ENCODE measurements at regions not wholly inside any gene's neighbourhood (a gene's known extent, or its start where the extent isn't known, plus 50 kb on each side); places are given as distances from the start of the nearest gene placed in this dataset.

- Histone ChIP-seq H3K4me3 (no peak overlapping the region), H3K4me1 (peaks cover 0 to 31% (median 10%) of the 10 kb centered on the region in 4 donors), H3K27me3 (no peaks in the 10 kb centered on the region), H3K9me3 (no peaks in the 10 kb centered on the region), H3K27ac (peak overlapping the region; percentile 52 to 62 (median 58)), H3K36me3 (no peaks in the 10 kb centered on the region)
- WGBS, 2 donors (ENCODE audit: low coverage in 1 of 2): 52 to 65% methylated on average over 2 to 5 of the region's 5 CpGs
- in situ Hi-C loops (cut with MboI; ENCODE audit: low pct_ligation_motif_present in 1 of 4, low pct_unique_long_range_greater_than_20kb in 1 of 4, low sequenced_read_pairs in 3 of 4) (no loop called here), intact Hi-C loops (cut with DNase I; ENCODE audit: low total_unique reads) (no loop called here)
- no peak for DNase-seq
- no peak for TF ChIP-seq EP300 (IDR thresholded peaks at IDR 0.05; ENCODE audit: low read depth)
- TF ChIP-seq POLR2AphosphoS5 (IDR thresholded peaks at IDR 0.05): no peak
- TF ChIP-seq CTCF (IDR thresholded peaks at IDR 0.05): no peak
- no peak for TF ChIP-seq POLR2A (IDR thresholded peaks at IDR 0.05)
Observed at GRCh38 chr10:4131407-4132215, 346.6 kb upstream of the KLF6 start.

- 59 to 73% methylated on average over 3 to 4 of the region's 4 CpGs for WGBS, 2 donors (ENCODE audit: low coverage in 1 of 2)
- no peak for TF ChIP-seq POLR2A (IDR thresholded peaks at IDR 0.05)
- TF ChIP-seq POLR2AphosphoS5 (IDR thresholded peaks at IDR 0.05): no peak
- TF ChIP-seq EP300 (IDR thresholded peaks at IDR 0.05; ENCODE audit: low read depth): no peak
- H3K9me3 ChIP-seq: peaks cover 0 to 2% of the 10 kb centered on the region in 2 donors
- H3K4me1 ChIP-seq: peaks cover 0 to 31% (median 10%) of the 10 kb centered on the region in 4 donors
- no peak for DNase-seq
- H3K27me3 ChIP-seq: no peaks in the 10 kb centered on the region
- no peak overlapping the region for H3K4me3 ChIP-seq
- no peaks in the 10 kb centered on the region for H3K36me3 ChIP-seq
- intact Hi-C loops (cut with DNase I; ENCODE audit: low total_unique reads): no loop called here
- in situ Hi-C loops (cut with MboI; ENCODE audit: low pct_ligation_motif_present in 1 of 4, low pct_unique_long_range_greater_than_20kb in 1 of 4, low sequenced_read_pairs in 3 of 4): no loop called here
- peak overlapping the region in 3 of 4 donors; percentile 57 to 62 (median 58) for H3K27ac ChIP-seq
Observed at GRCh38 chr10:4130685-4131084, 345.7 kb upstream of the KLF6 start.

- Histone ChIP-seq H3K9me3 (peaks cover 0 to 4% of the 10 kb centered on the region in 2 donors), H3K27me3 (no peaks in the 10 kb centered on the region), H3K4me1 (peaks cover 0 to 31% (median 10%) of the 10 kb centered on the region in 4 donors), H3K4me3 (no peak overlapping the region), H3K36me3 (no peaks in the 10 kb centered on the region), H3K27ac (peak overlapping the region in 1 of 4 donors; percentile 58)
- in situ Hi-C loops (cut with MboI; ENCODE audit: low pct_ligation_motif_present in 1 of 4, low pct_unique_long_range_greater_than_20kb in 1 of 4, low sequenced_read_pairs in 3 of 4) (no loop called here), intact Hi-C loops (cut with DNase I; ENCODE audit: low total_unique reads) (no loop called here)
- TF ChIP-seq EP300 (IDR thresholded peaks at IDR 0.05; ENCODE audit: low read depth) (no peak), CTCF (IDR thresholded peaks at IDR 0.05) (no peak), POLR2A (IDR thresholded peaks at IDR 0.05) (no peak), POLR2AphosphoS5 (IDR thresholded peaks at IDR 0.05) (no peak)
- 69 to 79% methylated on average over 7 to 12 of the region's 12 CpGs for WGBS, 2 donors (ENCODE audit: low coverage in 1 of 2)
- DNase-seq: no peak
Observed at GRCh38 chr10:4129866-4130477, 345.0 kb upstream of the KLF6 start.

- peaks cover 0 to 31% (median 10%) of the 10 kb centered on the region in 4 donors for H3K4me1 ChIP-seq
- H3K4me3 ChIP-seq: no peak overlapping the region
- H3K9me3 ChIP-seq: peaks cover 0 to 4% of the 10 kb centered on the region in 2 donors
- peak overlapping the region; percentile 33 to 63 (median 44) for H3K27ac ChIP-seq
- H3K36me3 ChIP-seq: no peaks in the 10 kb centered on the region
- WGBS, 2 donors (ENCODE audit: low coverage in 1 of 2): 56 to 63% methylated on average over 6 to 7 of the region's 7 CpGs
- intact Hi-C loops (cut with DNase I; ENCODE audit: low total_unique reads) (no loop called here), in situ Hi-C loops (cut with MboI; ENCODE audit: low pct_ligation_motif_present in 1 of 4, low pct_unique_long_range_greater_than_20kb in 1 of 4, low sequenced_read_pairs in 3 of 4) (no loop called here)
- DNase-seq: peak; percentile 60
- H3K27me3 ChIP-seq: no peaks in the 10 kb centered on the region
- TF ChIP-seq POLR2A (IDR thresholded peaks at IDR 0.05) (no peak), POLR2AphosphoS5 (IDR thresholded peaks at IDR 0.05) (no peak), EP300 (IDR thresholded peaks at IDR 0.05; ENCODE audit: low read depth) (no peak), CTCF (IDR thresholded peaks at IDR 0.05) (no peak)
Observed at GRCh38 chr10:4127518-4128315, 342.7 kb upstream of the KLF6 start.
